SU-DHL-6 (cell line): ENCODE measurements at regions not wholly inside any gene's neighbourhood (a gene's known extent, or its start where the extent isn't known, plus 50 kb on each side); places are given as distances from the start of the nearest gene placed in this dataset.

ENCODE experiments used
- H2AFZ ChIP-seq: fragments of 200-600 bp; sonication (generic); 2 replicates; pipeline ENCODE4 v1.6.1; 2014; ENCODE audit warnings: low read depth, mild to moderate bottlenecking, moderate library complexity, mixed read lengths, antibody characterized with exemption, low read length; ENCODE audit not compliant: severe bottlenecking
- H3F3A ChIP-seq: fragments of 200-600 bp; shearing (Covaris generic); 2 replicates; pipeline ENCODE4 v1.6.0; 2016; ENCODE audit warnings: antibody characterized with exemption, mild to moderate bottlenecking; ENCODE audit not compliant: insufficient read depth
- H3K27ac ChIP-seq: fragments of 200-600 bp; sonication (generic); 2 replicates; pipeline ENCODE4 v1.5.1; 2016; ENCODE audit warnings: low read depth, mild to moderate bottlenecking, low read length, moderate library complexity, mixed read lengths
- H3K27me3 ChIP-seq: fragments of 200-600 bp; sonication (generic), shearing (Covaris generic); 2 replicates; pipeline ENCODE4 v1.6.0; 2014; ENCODE audit warnings: mild to moderate bottlenecking, low read length
- H3K36me3 ChIP-seq: fragments of 200-600 bp; sonication (generic); 2 replicates; pipeline ENCODE4 v1.6.1; 2014; ENCODE audit warnings: mild to moderate bottlenecking, low read length, mixed read lengths
- H3K4me2 ChIP-seq: fragments of 300-600, 200-600 bp; shearing (Covaris generic), sonication (generic); 2 replicates; pipeline ENCODE4 v1.6.0; 2014; ENCODE audit warnings: low read length, low read depth, mild to moderate bottlenecking; ENCODE audit not compliant: poor library complexity, severe bottlenecking
- H3K4me3 ChIP-seq: fragments of 200-600 bp; sonication (generic); 2 replicates; pipeline ENCODE4 v1.5.1; 2014; ENCODE audit warnings: antibody characterized with exemption, low read length, mild to moderate bottlenecking, mixed read lengths; ENCODE audit not compliant: insufficient read depth, poor library complexity, severe bottlenecking
- H3K79me2 ChIP-seq: fragments of 200-600 bp; sonication (generic); 2 replicates; pipeline ENCODE4 v1.6.1; 2014; ENCODE audit warnings: mild to moderate bottlenecking, low read length, moderate library complexity; ENCODE audit not compliant: insufficient read depth
- H3K9ac ChIP-seq: fragments of 200-600 bp; sonication (generic); 2 replicates; pipeline ENCODE4 v1.7.0; 2014; ENCODE audit warnings: mild to moderate bottlenecking, low read length
- H3K9me2 ChIP-seq: fragments of 200-600 bp; sonication (generic); replicated peaks from 2 replicates; pipeline ENCODE4 v1.6.1; 2014; ENCODE audit warnings: low read length; ENCODE audit not compliant: insufficient read depth
- H3K9me3 ChIP-seq: fragments of 200-600 bp; sonication (generic); 2 replicates; pipeline ENCODE4 v1.6.1; 2014; ENCODE audit warnings: low read length, mixed read lengths; ENCODE audit not compliant: insufficient read depth
- H4K20me1 ChIP-seq: fragments of 200-600 bp; sonication (generic); 2 replicates; pipeline ENCODE4 v1.6.1; 2014; ENCODE audit warnings: low read depth, mild to moderate bottlenecking, antibody characterized with exemption, low read length, moderate library complexity, mixed read lengths
- CTCF ChIP-seq: fragments of 200-600 bp; sonication (generic); IDR thresholded peaks from one replicate; pipeline ENCODE4 v1.5.1; 2017; ENCODE audit warnings: antibody characterized with exemption, mild to moderate bottlenecking, low read length, moderate library complexity; ENCODE audit not compliant: insufficient read depth, poor library complexity, severe bottlenecking
- EZH2phosphoT487 ChIP-seq: fragments of 200-600 bp; sonication (generic), shearing (Covaris generic); conservative IDR thresholded peaks from 2 replicates; pipeline ENCODE4 v1.6.1; 2018; ENCODE audit warnings: mild to moderate bottlenecking, antibody characterized with exemption, low read length, moderate library complexity, mixed read lengths

- Histone ChIP-seq H3K27me3 (no peaks in the 10 kb centered on the region), H3K27ac (no peak overlapping the region), H3K9me3 (no peaks in the 10 kb centered on the region), H3K9ac (no peak overlapping the region), H3F3A (no peaks in the 10 kb centered on the region), H3K79me2 (no peaks in the 10 kb centered on the region), H3K4me3 (no peak overlapping the region), H2AFZ (no peak overlapping the region), H4K20me1 (no peaks in the 10 kb centered on the region), H3K36me3 (no peaks in the 10 kb centered on the region), H3K9me2 (no peaks in the 10 kb centered on the region), H3K4me2 (no peak overlapping the region)
- no peak for TF ChIP-seq EZH2phosphoT487
- no peak for TF ChIP-seq CTCF
Observed at GRCh38 chrX:125810856-125811255, 355.2 kb downstream of the DCAF12L2 start.

GRCh38 chrX:125826080-125826479 is 340.0 kb downstream of the DCAF12L2 start:
- Histone ChIP-seq H3K9me2 (no peaks in the 10 kb centered on the region), H3K4me2 (no peak overlapping the region), H2AFZ (no peak overlapping the region), H3K27me3 (no peaks in the 10 kb centered on the region), H3K4me3 (no peak overlapping the region), H3F3A (no peaks in the 10 kb centered on the region), H3K9me3 (no peaks in the 10 kb centered on the region), H3K27ac (no peak overlapping the region), H3K36me3 (no peaks in the 10 kb centered on the region), H3K9ac (no peak overlapping the region), H3K79me2 (no peaks in the 10 kb centered on the region), H4K20me1 (no peaks in the 10 kb centered on the region)
- TF ChIP-seq CTCF (no peak), EZH2phosphoT487 (no peak)

GRCh38 chrX:125826774-125827451 is 339.2 kb downstream of the DCAF12L2 start:
- Histone ChIP-seq H3K9me3 (no peaks in the 10 kb centered on the region), H4K20me1 (no peaks in the 10 kb centered on the region), H3K27me3 (no peaks in the 10 kb centered on the region), H3K27ac (no peak overlapping the region), H3K4me3 (no peak overlapping the region), H3K9ac (no peak overlapping the region), H2AFZ (no peak overlapping the region), H3K9me2 (no peaks in the 10 kb centered on the region), H3K4me2 (no peak overlapping the region), H3K36me3 (no peaks in the 10 kb centered on the region), H3K79me2 (no peaks in the 10 kb centered on the region), H3F3A (no peaks in the 10 kb centered on the region)
- TF ChIP-seq EZH2phosphoT487, result no peak
- no peak for TF ChIP-seq CTCF
